Activated T-helper 2 cell treated with anti-CD3 and anti-CD28 coated beads, Interferon-gamma antibody, Interleukin-2, Interleukin-4, amounts not matched to agents 10 μg/mL and 5 μg/mL and 100 μg/mL, durations not matched to agents 14 hours and 24 hours and 36 hours (primary cell): ENCODE measurements at regions not wholly inside any gene's neighbourhood (a gene's known extent, or its start where the extent isn't known, plus 50 kb on each side); places are given as distances from the start of the nearest gene placed in this dataset.

Experiments
- DNase-seq: peaks from one replicate; pipeline ENCODE4 v3.0.0; 2021; ENCODE audit warnings: low spot score
- H3K27ac Mint-ChIP-seq: one replicate; pipeline ENCODE4 v1.8.0; 2021; ENCODE audit warnings: mixed read lengths
- H3K27me3 Mint-ChIP-seq: one replicate; pipeline ENCODE4 v1.8.0; 2021; ENCODE audit warnings: low read depth, mixed read lengths
- H3K36me3 Mint-ChIP-seq: one replicate; pipeline ENCODE4 v1.8.0; 2021; ENCODE audit warnings: low read depth, mixed read lengths
- H3K4me1 Mint-ChIP-seq: one replicate; pipeline ENCODE4 v1.8.0; 2021; ENCODE audit warnings: low read depth, mixed read lengths
- H3K4me3 Mint-ChIP-seq: one replicate; pipeline ENCODE4 v1.8.0; 2021; ENCODE audit warnings: low read depth, mild to moderate bottlenecking, moderate library complexity, mixed read lengths
- H3K9me3 Mint-ChIP-seq: one replicate; pipeline ENCODE4 v1.8.0; 2021; ENCODE audit warnings: mixed read lengths
- intact Hi-C: fragments of 100-400 bp; cut with micrococcal nuclease; formaldehyde crosslinking; loops from one replicate; pipeline ENCODE4 v1.15.1; 2023

DNA sequence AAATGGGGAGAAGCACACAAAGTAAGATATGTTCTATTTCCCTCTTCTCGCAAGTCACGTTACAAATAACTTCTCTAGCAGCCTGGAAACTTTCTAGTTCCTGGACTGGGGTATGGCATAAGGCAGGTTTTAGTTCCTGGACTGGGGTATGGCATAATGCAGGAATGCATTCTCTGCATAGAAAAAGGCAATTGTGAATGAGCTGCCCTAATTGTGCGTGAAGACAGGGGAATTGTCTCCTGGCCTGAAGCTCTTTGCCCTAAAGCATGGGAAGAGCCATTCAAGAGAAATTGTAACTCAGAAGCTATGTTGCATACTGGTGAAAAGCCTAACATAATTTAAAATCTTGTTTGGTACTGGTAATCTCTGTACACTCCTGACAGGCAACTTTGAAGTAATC lies 54.3 kb upstream of the CBLB start:
- H3K27me3 Mint-ChIP-seq, result no peaks in the 10 kb centered on the region

GRCh38 chr3:105927741-105928140 lies 58.9 kb upstream of the CBLB start:
- Mint-ChIP-seq H3K4me3 (no peak overlapping the region), H3K9me3 (peaks cover 2% of the 10 kb centered on the region)

More for the DNA sequence above, 54.3 kb upstream of the CBLB start:
- H3K4me3 Mint-ChIP-seq, result no peak overlapping the region
- no peak overlapping the region for H3K27ac Mint-ChIP-seq
- intact Hi-C loops, result no loop called here
- DNase-seq, result no peak
- peaks cover 37% of the 10 kb centered on the region for H3K9me3 Mint-ChIP-seq
- peaks cover 10% of the 10 kb centered on the region for H3K4me1 Mint-ChIP-seq
- H3K36me3 Mint-ChIP-seq, result peaks cover 21% of the 10 kb centered on the region

DNA sequence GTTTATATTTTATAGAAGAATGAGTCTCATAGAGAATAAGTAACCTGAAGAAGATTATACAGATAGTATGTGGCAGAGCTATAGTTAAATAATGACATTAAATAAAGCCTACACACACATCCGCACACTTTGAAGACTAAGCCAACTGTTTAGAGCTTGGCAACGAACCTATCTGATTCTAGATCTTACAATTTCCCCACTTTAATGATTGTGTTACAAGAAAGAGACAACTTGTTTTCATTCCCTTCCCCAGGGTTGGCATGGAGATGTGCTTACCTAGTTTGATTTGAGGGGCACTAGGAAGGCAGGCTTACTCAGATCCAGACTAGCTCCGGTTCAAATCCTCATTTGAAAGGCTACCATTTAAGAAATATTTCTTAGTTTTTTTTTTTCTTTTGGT lies 61.9 kb upstream of the CBLB start:
- no peak for DNase-seq
- intact Hi-C loops, result no loop called here
- Mint-ChIP-seq H3K4me3 (no peak overlapping the region), H3K27me3 (no peaks in the 10 kb centered on the region), H3K4me1 (no peaks in the 10 kb centered on the region), H3K36me3 (no peaks in the 10 kb centered on the region), H3K9me3 (peaks cover 9% of the 10 kb centered on the region), H3K27ac (no peak overlapping the region)

More at GRCh38 chr3:105927741-105928140, 58.9 kb upstream of the CBLB start:
- Mint-ChIP-seq H3K4me1 (no peaks in the 10 kb centered on the region), H3K27ac (no peak overlapping the region), H3K36me3 (no peaks in the 10 kb centered on the region), H3K27me3 (no peaks in the 10 kb centered on the region)
- intact Hi-C loops, result no loop called here
- DNase-seq, result no peak

GRCh38 chr3:105931500-105931899 lies 62.7 kb upstream of the CBLB start:
- H3K4me3 Mint-ChIP-seq, result no peak overlapping the region
- DNase-seq, result no peak
- H3K27me3 Mint-ChIP-seq, result no peaks in the 10 kb centered on the region
- no peaks in the 10 kb centered on the region for H3K4me1 Mint-ChIP-seq
- peaks cover 9% of the 10 kb centered on the region for H3K9me3 Mint-ChIP-seq
- no peak overlapping the region for H3K27ac Mint-ChIP-seq
- H3K36me3 Mint-ChIP-seq, result no peaks in the 10 kb centered on the region
- intact Hi-C loops, result no loop called here

GRCh38 chr3:105933871-105934270 lies 65.1 kb upstream of the CBLB start:
- DNase-seq, result no peak
- Mint-ChIP-seq H3K4me3 (no peak overlapping the region), H3K9me3 (peaks cover 9% of the 10 kb centered on the region), H3K4me1 (no peaks in the 10 kb centered on the region), H3K27me3 (no peaks in the 10 kb centered on the region), H3K27ac (no peak overlapping the region), H3K36me3 (no peaks in the 10 kb centered on the region)
- intact Hi-C loops, result no loop called here

DNA sequence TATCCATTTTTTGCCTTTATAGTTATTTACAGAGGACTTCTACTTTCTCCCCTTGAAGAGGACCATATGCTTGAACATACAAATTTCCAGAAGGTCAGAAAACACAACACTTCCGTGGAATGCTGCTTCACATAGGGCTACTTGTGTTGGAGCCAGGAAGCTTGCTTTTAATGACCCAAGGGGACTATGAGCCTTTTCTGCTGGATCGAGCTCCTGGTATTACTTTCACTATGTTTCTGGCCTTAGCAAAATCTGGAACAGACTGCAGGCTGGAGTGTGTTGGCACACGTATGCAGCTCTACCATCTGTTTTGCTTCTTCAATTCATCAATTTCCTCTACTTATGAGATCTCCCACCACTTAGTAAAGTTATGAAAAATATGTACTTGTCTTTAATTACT lies 69.3 kb upstream of the CBLB start:
- no peaks in the 10 kb centered on the region for H3K4me1 Mint-ChIP-seq
- no peak overlapping the region for H3K4me3 Mint-ChIP-seq
- intact Hi-C loops, result no loop called here
- H3K9me3 Mint-ChIP-seq, result peaks cover 7% of the 10 kb centered on the region
- no peak for DNase-seq
- no peak overlapping the region for H3K27ac Mint-ChIP-seq
- H3K36me3 Mint-ChIP-seq, result no peaks in the 10 kb centered on the region
- no peaks in the 10 kb centered on the region for H3K27me3 Mint-ChIP-seq

- Mint-ChIP-seq H3K4me3 (no peak overlapping the region), H3K36me3 (no peaks in the 10 kb centered on the region), H3K9me3 (peaks cover 7% of the 10 kb centered on the region), H3K27me3 (no peaks in the 10 kb centered on the region), H3K4me1 (no peaks in the 10 kb centered on the region), H3K27ac (no peak overlapping the region)
- intact Hi-C loops, result no loop called here
- no peak for DNase-seq
Observed at GRCh38 chr3:105938806-105939205, 70.0 kb upstream of the CBLB start.

DNA sequence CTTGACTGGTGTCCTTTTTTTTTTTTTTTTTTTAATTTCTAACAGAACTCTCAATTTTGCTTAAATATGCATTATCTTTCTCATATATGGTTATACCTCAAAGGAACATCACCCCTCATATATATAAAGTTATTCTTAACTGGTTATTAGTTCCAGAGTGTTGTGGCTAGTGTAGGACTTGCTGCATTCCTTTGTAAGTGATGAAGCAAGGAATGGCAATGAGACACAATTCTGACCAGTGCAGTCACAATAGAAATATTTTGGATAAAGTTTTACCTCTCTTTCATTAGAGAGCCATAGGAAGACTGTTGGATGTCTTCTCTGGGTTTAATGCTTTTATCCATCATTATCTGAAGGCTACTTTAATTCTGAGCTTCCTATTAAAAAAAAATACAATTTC lies 75.5 kb upstream of the CBLB start:
- H3K36me3 Mint-ChIP-seq, result no peaks in the 10 kb centered on the region
- no peaks in the 10 kb centered on the region for H3K27me3 Mint-ChIP-seq
- DNase-seq, result no peak
- H3K9me3 Mint-ChIP-seq, result no peaks in the 10 kb centered on the region
- H3K4me1 Mint-ChIP-seq, result no peaks in the 10 kb centered on the region
- intact Hi-C loops, result no loop called here
- no peak overlapping the region for H3K4me3 Mint-ChIP-seq
- H3K27ac Mint-ChIP-seq, result no peak overlapping the region

DNA sequence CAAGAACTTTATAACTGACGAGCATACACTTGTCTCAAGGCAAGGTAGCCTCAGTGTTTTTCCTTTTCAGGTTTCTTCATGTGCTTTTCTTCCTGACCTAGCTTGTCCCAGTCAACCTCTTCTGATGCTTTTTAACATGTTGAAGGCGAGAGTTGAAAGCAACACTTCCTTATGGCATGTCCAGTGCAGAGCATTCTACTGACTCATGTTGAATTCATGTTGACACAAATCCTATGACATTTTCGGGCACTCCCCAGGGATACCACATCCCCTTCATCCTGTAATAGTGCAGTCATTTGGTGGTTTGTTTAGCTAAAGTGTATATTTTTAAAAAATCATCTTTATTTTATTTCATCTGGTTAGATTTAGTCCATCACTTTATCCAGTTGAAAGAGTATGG lies 75.9 kb upstream of the CBLB start:
- DNase-seq, result no peak
- no peaks in the 10 kb centered on the region for H3K36me3 Mint-ChIP-seq
- H3K4me1 Mint-ChIP-seq, result no peaks in the 10 kb centered on the region
- H3K4me3 Mint-ChIP-seq, result no peak overlapping the region
- intact Hi-C loops, result no loop called here
- no peak overlapping the region for H3K27ac Mint-ChIP-seq
- H3K27me3 Mint-ChIP-seq, result no peaks in the 10 kb centered on the region
- H3K9me3 Mint-ChIP-seq, result no peaks in the 10 kb centered on the region

DNA sequence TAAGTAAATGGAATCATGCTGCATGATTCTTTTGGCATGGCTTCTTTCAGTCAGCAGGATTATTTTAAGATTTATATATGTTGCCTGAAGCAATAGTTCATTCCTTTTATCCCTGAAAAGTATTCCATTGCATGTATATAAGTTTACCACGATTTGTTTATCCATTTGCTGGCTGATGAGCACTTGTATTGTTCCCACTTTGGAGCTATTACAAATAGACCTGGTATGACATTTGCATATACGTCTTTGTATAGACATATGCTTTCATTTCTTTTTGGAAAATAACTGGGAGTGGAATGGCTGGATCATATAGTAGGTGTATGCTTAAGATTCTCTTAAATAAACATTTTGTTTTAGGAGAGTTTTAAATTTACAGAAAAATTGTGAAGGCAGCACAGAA lies 79.3 kb upstream of the CBLB start:
- H3K9me3 Mint-ChIP-seq, result no peaks in the 10 kb centered on the region
- H3K27me3 Mint-ChIP-seq, result no peaks in the 10 kb centered on the region
- intact Hi-C loops, result no loop called here

DNA sequence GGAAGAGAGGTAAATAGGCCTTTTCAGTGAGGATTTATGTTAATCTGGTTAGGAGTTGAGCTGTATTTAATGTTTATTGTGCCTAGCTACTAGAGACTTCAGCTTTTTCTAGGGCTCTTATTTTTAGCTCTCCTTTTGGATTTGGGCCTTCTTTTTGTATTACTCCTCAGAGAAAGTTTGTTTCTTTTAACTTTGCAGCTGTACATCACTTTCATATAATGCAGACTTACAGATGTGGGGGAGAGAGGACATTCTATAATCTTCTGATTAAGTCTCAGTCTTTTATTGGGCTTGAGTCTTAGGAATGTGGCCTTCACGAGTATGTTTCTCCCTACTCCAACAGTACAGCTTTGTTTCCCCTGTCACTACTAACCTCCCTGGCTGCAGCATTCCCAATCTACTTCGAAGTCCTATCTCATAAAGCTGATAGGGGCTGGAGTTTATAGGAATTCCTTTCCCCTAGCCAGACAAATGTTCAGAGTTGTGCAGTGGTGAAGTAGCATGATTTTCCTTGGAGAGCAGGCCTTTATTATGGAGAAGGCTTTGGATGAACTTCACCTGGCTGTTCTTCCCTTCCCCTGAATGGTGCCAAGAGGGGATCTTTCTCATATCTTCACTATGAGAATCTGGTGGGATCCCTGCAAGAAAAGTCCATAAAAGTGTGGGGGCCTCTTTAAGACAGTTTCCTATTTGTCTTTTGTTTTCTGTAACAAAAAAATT lies 82.2 kb upstream of the CBLB start:
- no peaks in the 10 kb centered on the region for H3K27me3 Mint-ChIP-seq
- intact Hi-C loops, result no loop called here
- DNase-seq, result no peak
- no peaks in the 10 kb centered on the region for H3K9me3 Mint-ChIP-seq
- H3K36me3 Mint-ChIP-seq, result no peaks in the 10 kb centered on the region
- no peak overlapping the region for H3K4me3 Mint-ChIP-seq
- no peaks in the 10 kb centered on the region for H3K4me1 Mint-ChIP-seq
- H3K27ac Mint-ChIP-seq, result no peak overlapping the region

More for the DNA sequence above, 79.3 kb upstream of the CBLB start:
- no peak overlapping the region for H3K4me3 Mint-ChIP-seq
- H3K27ac Mint-ChIP-seq, result no peak overlapping the region
- DNase-seq, result no peak
- H3K4me1 Mint-ChIP-seq, result no peaks in the 10 kb centered on the region
- H3K36me3 Mint-ChIP-seq, result no peaks in the 10 kb centered on the region

GRCh38 chr3:105953831-105954230 lies 85.0 kb upstream of the CBLB start:
- Mint-ChIP-seq H3K4me3 (no peak overlapping the region), H3K4me1 (no peaks in the 10 kb centered on the region), H3K27me3 (no peaks in the 10 kb centered on the region), H3K9me3 (no peaks in the 10 kb centered on the region), H3K36me3 (no peaks in the 10 kb centered on the region), H3K27ac (no peak overlapping the region)
- intact Hi-C loops, result no loop called here
- no peak for DNase-seq

DNA sequence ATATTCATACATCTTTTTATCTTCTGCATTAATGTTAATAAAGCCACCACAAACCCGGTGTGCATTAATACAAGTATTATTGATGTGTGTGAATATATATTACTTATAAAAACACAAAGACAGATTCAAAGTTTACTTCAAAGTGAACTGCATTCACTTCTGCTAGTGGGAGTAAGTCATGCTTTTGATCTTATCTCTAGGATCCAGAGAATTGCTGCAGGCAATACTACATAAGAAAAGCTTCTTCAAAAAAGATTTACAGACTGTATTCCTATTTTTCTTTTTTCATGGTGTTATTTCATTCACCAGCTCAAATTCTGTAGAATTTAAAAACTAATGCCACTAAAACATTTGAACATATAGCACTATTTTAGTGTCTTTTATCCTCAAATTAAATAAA lies 87.5 kb upstream of the CBLB start:
- H3K9me3 Mint-ChIP-seq, result no peaks in the 10 kb centered on the region
- H3K4me1 Mint-ChIP-seq, result no peaks in the 10 kb centered on the region
- H3K27me3 Mint-ChIP-seq, result no peaks in the 10 kb centered on the region
- intact Hi-C loops, result no loop called here
- H3K27ac Mint-ChIP-seq, result no peak overlapping the region
- no peak for DNase-seq
- no peak overlapping the region for H3K4me3 Mint-ChIP-seq
- no peaks in the 10 kb centered on the region for H3K36me3 Mint-ChIP-seq

GRCh38 chr3:105957722-105958121 lies 88.9 kb upstream of the CBLB start:
- H3K27ac Mint-ChIP-seq, result no peak overlapping the region
- intact Hi-C loops, result no loop called here
- no peaks in the 10 kb centered on the region for H3K27me3 Mint-ChIP-seq
- H3K4me3 Mint-ChIP-seq, result no peak overlapping the region
- no peaks in the 10 kb centered on the region for H3K4me1 Mint-ChIP-seq
- DNase-seq, result no peak
- no peaks in the 10 kb centered on the region for H3K9me3 Mint-ChIP-seq
- H3K36me3 Mint-ChIP-seq, result no peaks in the 10 kb centered on the region
